GM21717 (cell line): ENCODE measurements at regions not wholly inside any gene's neighbourhood (a gene's known extent, or its start where the extent isn't known, plus 50 kb on each side); places are given as distances from the start of the nearest gene placed in this dataset.
"Not testable (repeated sequence)": the region's sequence is repeated elsewhere in the genome, so short reads cannot be mapped to it uniquely, and the experiment has no call there.

ENCODE experiments used
- ATAC-seq: cut with Tn5 transposase; IDR thresholded peaks from one replicate; pipeline ENCODE4 v1.9.1; 2021; ENCODE audit warnings: mild to moderate bottlenecking, moderate library complexity; ENCODE audit not compliant: unreplicated experiment

DNA sequence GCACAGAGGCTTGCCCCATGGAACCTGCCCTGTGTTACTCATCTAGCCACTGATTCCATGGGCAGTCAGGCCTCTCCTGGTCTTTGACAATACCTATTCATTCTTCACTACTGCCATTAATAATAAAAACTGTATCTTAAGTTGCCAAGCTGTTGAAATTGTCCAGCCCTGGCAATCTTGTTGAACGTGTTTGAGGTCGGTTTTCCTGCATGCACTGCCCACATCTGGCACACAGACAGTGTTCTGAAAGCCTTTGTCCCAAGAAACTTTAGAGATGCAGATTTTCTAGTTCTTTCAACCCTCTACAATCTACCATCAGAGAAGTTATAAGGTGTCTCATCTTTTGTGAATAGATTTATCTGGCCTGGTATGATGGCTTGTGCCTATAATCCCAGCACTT, 567.2 kb upstream of the NECTIN3 start:
- no peak for ATAC-seq

DNA sequence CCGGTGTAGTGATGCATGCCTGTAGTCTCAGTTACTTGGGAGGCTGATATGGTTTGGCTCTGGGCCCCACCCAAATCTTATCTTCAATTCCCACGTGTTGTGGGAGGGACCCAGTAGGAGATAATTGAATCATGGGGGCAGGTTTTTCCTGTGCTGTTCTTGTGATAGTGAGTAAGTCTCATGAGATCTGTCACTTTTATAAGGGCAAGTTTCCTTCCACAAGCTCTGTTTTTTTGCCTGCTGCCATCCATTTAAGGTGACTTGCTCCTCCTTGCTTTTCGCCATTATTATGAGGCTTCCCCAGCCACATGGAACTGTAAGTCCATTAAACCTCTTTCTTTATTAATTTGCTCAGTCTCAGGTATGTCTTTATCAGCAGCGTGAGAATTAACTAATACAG, 566.7 kb upstream of the NECTIN3 start:
- ATAC-seq: no peak

DNA sequence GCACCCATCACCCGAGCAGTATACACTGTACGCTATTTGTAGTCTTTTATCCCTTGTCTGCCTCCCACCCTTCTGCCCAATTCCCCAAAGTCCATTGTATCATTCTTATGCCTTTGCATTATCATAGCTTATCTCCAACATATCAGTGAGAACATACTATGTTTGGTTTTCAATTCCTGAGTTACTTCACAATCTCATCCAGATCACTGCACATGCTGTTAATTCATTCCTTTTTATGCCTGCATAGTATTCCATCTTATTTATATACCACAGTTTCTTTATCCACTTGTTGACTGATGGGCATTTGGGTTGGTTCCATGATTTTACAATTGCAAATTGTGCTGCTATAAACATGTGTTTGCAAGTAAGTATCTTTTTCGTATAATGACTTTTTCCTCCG, 564.7 kb upstream of the NECTIN3 start:
- no peak for ATAC-seq

DNA sequence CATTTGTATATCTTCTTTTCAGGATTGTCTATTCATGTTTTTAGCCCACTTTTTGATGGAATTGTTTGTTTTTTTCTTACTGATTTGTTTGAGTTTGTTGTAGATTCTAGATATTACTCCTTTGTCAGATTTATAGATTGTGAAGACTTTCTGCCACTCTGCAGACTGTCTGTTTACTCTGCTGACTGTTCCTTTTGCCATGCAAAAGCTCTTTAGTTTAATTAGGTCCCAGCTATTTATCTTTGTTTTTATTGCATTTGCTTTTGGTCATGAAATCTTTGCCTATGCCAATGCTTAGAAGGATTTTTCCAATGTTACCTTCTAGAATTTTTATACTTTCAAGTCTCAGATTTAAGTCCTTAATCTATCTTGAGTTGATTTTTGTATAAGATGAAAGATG, 564.0 kb upstream of the NECTIN3 start:
- ATAC-seq: not testable (repeated sequence)

DNA sequence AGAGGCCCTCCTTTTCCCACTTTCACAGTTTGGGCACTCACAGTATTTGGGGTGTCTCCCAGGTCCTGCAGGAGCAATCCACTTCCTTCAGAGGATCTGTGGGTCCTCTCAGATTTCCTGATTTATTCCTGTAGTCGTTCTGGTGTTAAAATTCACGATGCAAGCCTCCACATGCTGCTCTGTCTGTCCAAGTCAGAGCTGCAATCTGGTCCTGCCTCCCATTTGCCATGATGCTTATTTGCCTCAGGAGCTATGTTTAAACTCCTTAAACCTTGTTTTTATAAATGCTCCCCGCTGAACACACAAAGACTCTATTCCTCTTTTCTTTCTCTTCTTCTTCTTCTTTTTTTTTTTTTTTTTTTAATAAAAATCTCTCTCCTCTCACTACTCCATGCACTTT, 558.7 kb upstream of the NECTIN3 start:
- ATAC-seq: no peak

DNA sequence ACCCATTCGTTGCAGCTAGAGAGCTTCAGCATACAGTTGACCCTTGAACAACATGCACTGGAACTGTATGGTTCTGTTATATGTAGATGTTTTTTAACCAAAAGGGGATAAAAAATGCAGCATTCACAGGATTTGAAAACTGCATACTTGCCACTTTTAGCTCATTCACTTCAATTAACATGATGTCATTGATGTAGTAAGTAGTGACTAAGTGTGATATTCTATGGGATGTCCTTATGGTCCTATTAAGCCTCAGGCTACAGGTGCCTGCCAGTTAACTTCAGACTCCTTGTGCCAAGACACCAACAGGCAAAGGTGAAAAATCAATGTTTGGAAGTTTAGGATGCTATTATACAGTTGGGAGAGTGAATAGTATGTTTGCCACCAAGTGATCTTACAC, 553.6 kb upstream of the NECTIN3 start:
- no peak for ATAC-seq

DNA sequence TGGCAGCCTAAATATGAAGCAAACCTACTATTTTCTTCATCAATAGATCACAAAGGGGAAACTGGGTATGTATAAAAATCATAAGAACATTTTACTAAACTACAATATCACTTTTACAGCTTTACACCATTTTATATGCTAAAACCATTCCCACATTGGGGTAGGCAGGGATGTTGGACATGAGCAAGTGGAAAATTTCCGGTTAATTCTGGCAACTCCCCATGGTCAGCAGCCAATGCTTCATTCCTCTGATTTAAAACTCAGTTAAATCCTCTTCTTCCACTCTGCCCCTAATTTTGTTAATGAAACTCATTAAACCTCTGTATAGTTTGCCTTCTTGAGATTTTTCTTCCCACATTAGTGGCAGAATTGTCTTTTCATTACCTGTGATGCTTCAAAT, 552.5 kb upstream of the NECTIN3 start:
- ATAC-seq: no peak

DNA sequence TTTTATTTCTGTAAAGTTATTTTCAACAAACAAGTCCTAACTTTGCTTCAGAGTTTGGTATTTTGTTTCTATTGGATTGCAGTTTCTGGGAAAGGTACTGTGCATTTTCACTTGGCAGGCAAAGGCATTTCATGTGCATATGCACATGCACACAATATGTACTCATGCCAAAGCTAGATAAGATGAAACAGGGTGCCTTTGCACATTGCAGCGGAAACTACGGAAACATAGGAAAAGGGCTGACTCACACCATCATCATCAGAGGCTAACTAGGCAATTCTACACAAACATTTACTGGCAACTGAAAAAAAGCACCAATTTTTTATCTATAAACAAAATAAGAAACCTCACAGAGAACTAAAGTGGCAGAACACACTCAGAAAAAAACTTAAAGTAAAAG, 550.6 kb upstream of the NECTIN3 start:
- ATAC-seq: no peak

DNA sequence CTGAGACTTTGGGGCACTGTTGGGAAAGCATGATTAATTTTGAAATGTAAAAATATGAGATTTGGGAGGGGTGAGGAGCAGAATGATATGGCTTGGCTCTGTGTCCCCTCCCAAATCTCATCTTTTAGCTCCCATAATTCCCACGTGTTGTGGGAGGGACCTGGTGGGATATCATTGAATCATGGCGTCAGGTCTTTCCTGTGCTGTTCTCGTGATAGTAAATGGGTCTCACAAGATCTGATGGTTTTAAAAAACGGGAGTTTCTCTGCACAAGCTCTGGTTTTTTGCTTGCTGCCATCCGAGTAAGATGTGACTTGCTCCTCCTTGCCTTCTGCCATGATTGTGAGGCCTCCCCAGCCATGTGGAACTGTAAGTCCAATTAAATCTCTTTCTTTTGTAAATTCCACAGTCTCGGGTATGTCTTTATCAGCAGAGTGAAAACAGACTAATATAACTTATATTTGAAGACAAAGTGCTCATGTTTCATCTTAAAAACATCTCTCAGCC, 546.0 kb upstream of the NECTIN3 start:
- not testable (repeated sequence) for ATAC-seq

DNA sequence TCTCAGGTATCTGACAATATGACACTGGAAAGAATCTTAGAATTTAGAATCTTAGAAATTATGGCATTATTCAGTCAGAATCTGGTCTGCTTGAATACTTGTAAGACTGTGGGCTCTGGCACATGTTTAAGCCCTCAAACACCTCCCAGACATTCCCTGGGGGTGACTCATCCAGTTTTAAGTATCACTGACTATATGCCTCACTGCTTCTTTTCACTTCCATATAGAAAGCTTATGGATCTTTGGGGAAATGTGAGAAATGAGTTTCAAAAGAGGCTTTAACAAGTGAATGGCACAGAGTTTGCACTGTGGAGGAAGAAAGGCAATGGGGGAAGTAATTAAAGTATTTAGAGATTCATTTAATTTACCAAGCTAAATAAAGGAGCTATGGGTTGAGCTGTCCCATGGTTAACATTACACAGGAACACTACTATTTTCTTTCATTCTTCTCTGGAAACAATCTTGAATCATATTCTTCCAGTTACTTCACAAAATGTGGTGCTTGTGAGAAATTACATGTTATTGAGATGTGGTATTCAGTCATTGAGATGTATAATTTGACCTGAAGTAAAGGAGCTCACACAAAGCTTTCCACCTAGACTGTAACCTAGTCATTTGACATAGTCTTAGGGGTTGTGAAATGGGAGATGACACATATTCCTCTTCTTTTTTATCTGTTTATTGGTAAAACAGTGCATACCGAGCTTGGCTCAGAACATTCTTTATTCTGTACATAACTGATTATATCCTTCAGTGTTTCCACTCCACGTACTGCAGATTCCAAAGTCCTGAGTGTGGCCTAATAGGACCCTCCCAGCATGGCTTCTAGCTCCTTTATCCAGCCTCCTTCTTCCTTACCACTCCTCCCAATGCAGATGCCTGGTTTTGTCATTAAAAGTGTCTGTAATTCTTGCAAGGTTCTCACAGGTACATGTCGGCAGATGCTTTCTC, 544.6 kb upstream of the NECTIN3 start:
- ATAC-seq: no peak

DNA sequence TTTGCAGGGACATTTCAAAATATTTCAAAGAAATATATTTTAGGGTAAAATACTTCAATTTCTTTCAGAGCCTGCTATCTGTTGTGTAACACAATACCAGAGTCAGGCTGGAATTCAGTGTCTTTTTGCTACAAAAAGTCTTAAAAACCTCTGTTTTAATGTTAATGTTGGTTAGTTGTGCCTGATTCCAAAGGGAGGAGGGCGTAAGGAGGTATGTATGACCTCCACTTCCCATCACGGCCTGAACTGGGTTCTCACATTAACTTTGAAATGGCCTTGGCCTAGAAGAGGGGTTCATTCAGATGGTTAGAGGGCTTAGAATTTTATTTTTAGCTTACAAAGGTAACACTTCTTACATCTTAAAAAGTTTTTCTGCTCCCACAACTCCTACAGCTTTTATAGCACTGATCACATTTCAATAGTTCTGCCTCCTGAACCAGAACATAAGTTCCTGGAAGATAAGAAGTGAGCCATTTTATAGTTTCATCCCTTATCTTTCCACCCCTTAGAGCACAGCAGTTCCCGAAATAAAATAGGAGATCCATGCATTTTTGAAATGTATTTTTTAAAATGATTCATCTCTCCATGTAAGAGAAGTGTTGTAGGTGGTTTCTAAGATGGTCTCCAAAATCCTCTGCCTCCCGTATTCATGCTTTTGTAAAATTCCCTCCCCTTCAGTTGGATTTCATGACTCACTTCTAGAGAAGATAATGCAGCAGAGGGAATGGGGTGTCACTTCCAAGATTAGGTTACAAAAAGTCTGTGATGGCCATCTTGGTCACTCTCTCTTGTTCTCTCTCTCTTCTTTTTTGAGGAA, 543.1 kb upstream of the NECTIN3 start:
- no peak for ATAC-seq

DNA sequence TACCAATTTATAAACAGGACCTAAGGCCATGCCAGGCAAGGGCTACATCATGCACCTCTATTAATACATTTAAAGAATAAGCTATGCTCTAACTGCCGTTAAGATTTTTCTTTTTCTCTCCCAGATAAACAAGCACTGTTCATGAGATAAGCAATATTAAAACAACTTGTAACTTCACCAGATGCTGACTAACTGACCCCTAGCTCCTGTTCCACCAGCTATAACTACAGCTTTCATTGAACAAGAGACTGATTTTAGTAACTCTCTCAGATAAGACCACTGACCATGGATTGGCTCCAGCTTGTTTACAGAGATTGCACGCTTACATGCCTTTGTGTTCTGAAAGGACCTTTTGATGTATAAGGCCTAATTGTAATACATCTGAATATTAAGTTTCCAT, 540.7 kb upstream of the NECTIN3 start:
- ATAC-seq: no peak

DNA sequence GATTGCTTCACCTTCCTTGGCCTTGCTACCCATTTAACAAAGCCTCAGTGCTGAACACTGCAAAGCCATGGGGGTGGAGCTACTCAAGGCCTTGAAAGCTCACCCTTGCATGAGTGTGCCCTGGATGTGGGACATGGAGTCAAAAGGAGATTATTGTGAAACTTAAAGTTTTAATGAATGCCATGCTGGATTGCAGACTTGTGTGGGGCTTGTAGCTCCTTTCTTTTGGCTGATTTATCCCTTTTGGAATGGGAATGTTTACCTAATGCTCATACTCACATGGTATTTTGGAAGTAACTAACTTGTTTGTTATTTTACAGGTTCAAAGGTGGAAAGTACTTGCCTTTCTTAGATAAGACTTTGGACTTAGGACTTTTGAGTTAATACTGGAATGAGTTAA, 538.5 kb upstream of the NECTIN3 start:
- no peak for ATAC-seq

DNA sequence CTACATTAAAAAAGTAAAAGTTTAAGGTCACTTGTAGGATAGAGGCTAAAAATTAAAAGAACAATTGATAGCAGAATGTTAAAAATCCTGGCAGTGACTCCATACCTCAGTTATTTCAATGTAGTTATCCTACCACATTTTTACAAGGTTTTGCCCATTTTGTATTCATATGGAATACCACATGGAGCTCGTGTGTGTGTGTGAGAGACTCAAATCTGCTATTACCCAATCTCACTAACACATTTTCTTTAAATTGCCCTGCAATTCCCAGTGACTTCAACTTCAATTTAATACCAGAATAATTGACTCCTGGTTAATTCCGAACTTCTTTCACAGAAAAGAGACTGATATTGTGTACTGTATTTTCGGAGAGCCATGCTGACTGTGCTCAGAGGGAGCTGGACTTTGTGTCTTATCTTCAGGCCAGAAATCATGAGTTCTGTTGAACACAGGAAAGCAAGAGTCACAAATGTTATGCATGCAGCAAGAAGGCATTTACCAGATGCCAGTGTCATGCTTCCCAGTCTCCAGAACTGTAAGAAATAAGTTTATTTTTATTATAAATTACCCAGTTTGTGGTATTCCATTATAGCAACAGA, 529.0 kb upstream of the NECTIN3 start:
- ATAC-seq: no peak

DNA sequence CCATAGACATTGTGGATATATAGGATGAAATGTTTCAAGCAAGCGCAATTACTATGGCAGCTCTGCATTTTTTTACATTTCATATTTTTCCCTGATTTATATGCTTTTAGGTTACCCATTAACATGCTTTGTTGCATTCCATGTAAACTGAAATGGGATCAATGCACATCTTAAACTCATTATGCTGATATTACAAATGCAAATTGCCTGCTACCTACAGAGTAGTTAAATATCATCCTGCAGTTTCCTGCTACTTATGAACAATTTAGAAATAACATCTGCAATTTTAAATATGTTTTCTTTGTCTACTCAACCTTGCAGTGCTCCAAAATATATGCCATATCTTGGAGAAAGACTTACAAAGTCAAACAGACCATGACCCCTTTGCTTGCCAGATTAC, 526.9 kb upstream of the NECTIN3 start:
- ATAC-seq: no peak

DNA sequence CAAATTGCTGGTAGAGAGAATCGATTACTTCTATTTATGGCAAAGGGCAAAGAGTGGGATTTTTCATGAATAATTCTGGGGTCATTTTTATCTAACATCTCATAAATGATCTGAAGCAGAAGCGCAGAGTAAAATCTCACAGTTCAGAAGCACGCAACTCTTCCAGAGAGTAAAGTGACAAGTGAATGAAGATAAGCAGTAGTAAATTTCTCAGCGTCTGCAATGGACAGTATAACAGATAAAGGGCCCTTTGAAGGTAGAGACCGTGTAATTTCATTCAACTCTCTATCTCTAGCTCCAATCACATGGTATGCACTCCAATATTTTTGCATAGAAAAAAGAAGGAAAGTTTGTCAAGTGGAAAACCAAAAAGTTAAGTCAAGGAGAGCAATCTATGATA, 521.1 kb upstream of the NECTIN3 start:
- no peak for ATAC-seq

DNA sequence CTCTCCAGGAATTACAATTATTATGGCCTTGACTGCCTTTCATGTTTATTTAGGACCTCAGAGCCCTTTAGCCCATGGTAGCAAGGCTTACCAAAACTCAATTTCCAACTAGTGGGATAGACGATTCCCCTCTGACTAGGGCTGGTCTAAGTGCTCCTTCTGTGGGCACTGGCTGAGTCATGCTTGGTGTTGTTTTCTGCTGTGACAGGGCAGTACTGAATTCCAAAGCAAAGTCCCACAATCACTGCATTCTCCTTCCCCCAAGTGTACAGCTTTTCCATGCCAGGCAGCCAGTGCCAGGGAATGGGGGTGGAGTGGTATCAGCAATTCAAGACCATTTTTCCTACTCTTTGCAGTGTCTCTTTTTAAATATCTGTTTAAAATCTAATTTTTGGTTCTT, 509.0 kb upstream of the NECTIN3 start:
- no peak for ATAC-seq

DNA sequence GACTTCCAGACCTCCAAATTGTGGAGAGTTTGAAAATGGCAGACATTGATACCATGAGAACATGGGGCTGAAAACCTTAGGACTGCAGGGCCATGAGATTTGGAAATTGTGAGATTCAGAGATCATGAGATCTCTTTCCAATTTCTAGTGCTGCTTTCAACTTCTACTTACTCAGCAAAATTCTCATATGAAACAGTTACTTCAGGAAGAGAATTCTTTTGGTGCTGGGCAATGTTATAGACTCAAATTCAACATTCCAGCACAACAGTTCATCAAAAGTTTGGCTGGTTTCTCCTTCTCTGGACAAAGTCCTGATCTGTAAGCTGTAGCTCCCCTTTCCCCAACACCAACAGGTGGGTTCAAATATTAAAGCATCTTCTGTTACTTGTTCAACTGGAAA, 506.9 kb upstream of the NECTIN3 start:
- ATAC-seq: no peak

DNA sequence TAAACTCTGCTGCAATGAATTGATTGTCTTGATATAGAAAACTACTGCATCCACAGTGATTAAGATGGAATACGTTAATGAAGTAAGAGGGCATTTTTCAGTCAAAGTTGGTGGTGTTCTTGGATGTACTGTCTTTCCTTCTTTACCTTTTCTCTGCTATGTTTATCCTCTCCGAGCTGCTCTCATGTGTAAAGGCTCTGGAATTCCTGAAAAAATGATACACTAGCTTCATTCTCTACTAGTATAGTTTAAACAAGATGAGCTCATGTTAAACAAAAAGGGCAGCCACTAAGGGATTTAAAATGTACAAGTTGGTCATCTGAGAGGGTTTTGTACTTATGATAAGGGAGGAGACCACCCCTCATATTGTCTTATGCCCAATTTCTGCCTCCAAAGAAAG, 504.6 kb upstream of the NECTIN3 start:
- ATAC-seq: no peak

DNA sequence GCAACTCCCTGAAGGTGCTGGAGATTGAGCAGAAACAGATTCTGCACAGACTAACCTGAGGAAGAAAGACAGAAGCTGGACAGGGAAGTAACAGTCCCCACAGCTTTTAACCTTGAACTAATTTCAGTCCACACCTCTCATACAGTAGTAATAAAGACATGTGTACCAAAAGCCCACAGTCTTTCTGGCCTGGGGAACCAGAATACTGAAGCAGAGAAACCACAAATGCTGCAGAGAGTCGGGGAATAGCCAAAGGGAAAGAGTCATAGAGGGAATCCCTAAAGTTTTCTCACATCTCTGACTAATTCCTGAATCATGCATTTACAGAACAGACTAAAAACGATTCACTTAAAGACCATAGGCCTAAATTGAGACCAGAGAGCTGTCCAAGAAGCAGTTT, 503.4 kb upstream of the NECTIN3 start:
- ATAC-seq: peak; percentile 79

DNA sequence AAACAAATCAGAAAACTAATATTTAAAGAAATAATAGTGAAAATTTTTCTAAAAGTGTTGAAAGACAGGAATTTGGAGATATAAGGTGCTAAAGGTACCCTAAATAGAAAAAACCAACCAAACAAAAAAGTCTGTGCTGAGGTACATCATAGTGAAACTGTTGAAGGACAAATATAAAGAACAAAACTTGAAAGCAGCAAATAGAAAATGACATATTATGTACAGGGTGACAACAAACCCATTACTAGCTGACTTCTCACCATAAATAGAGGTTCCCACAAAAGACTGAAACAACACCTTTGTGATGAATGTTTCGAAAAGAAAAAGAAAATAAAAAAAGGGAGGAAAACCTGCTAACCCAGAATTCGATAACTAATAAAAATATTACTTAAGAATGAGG, 502.5 kb upstream of the NECTIN3 start:
- ATAC-seq: peak; percentile 87
